COLO829 (cell line): ENCODE measurements at regions not wholly inside any gene's neighbourhood (a gene's known extent, or its start where the extent isn't known, plus 50 kb on each side); places are given as distances from the start of the nearest gene placed in this dataset.

Experiments
- DNase-seq: peaks from one replicate; pipeline ENCODE4 v3.0.0; 2012; ENCODE audit warnings: low spot score

GRCh38 chr3:18079062-18079461 lies 336.6 kb upstream of the TBC1D5 start:
- DNase-seq, result no peak

GRCh38 chr3:18077128-18077840 lies 334.9 kb upstream of the TBC1D5 start:
- no peak for DNase-seq

GRCh38 chr3:18076301-18076700 lies 333.9 kb upstream of the TBC1D5 start:
- no peak for DNase-seq

- no peak for DNase-seq
Measured at GRCh38 chr3:18075799-18076198, 333.4 kb upstream of the TBC1D5 start.

- DNase-seq, result no peak
Measured at GRCh38 chr3:18071833-18072232, 329.4 kb upstream of the TBC1D5 start.

- no peak for DNase-seq
Measured at GRCh38 chr3:18070944-18071343, 328.5 kb upstream of the TBC1D5 start.

- no peak for DNase-seq
Measured at GRCh38 chr3:18070231-18070630, 327.8 kb upstream of the TBC1D5 start.

- no peak for DNase-seq
Measured at GRCh38 chr3:18069568-18069967, 327.1 kb upstream of the TBC1D5 start.

- DNase-seq, result no peak
Measured at GRCh38 chr3:18066899-18067582, 324.6 kb upstream of the TBC1D5 start.

- DNase-seq, result no peak
Measured at GRCh38 chr3:18064586-18064985, 322.2 kb upstream of the TBC1D5 start.

GRCh38 chr3:18062657-18063025 lies 320.2 kb upstream of the TBC1D5 start:
- no peak for DNase-seq

GRCh38 chr3:18061737-18062656 lies 319.6 kb upstream of the TBC1D5 start:
- no peak for DNase-seq

GRCh38 chr3:18058666-18059065 lies 316.2 kb upstream of the TBC1D5 start:
- DNase-seq, result no peak

- no peak for DNase-seq
Measured at GRCh38 chr3:18057471-18058091, 315.1 kb upstream of the TBC1D5 start.

- DNase-seq, result no peak
Measured at GRCh38 chr3:18054625-18055024, 312.2 kb upstream of the TBC1D5 start.

GRCh38 chr3:18051306-18051705 lies 308.9 kb upstream of the TBC1D5 start:
- DNase-seq, result no peak

- no peak for DNase-seq
Measured at GRCh38 chr3:18049096-18049495, 306.7 kb upstream of the TBC1D5 start.

GRCh38 chr3:18047052-18047451 lies 304.6 kb upstream of the TBC1D5 start:
- no peak for DNase-seq

- DNase-seq, result no peak
Measured at GRCh38 chr3:18046131-18046915, 303.9 kb upstream of the TBC1D5 start.

GRCh38 chr3:18044971-18045880 lies 302.8 kb upstream of the TBC1D5 start:
- DNase-seq, result no peak
